HepG2 (cell line): ENCODE measurements at regions not wholly inside any gene's neighbourhood (a gene's known extent, or its start where the extent isn't known, plus 50 kb on each side); places are given as distances from the start of the nearest gene placed in this dataset.

Experiments
- ATAC-seq: fragments of 200-7000 bp; cut with Tn5 transposase; 3 replicates; pipeline ENCODE4 v1.9.1; 2020; ENCODE audit warnings: mild to moderate bottlenecking, moderate library complexity
- BruUV-seq: library from RNA; stranded (reverse); fragments of 400-500 nt; replicated peaks from 2 replicates; lab custom pipeline; 2021; lab: Mats Ljungman, UMichigan
- CTCF ChIA-PET: fragments of 300-600 bp; formaldehyde crosslinking; extraction: SDS; loops from one replicate; lab custom pipeline; 2021; ENCODE audit warnings: low total read pairs, inconsistent platforms, low intra/inter-chr PET ratio; lab: Yijun Ruan, JAX
- POLR2A ChIA-PET: fragments of 350-600 bp; sonication (Branson Sonifier 250); formaldehyde crosslinking; loops from one replicate; lab custom pipeline; 2020; ENCODE audit warnings: antibody characterized with exemption, inconsistent platforms; lab: Yijun Ruan, JAX
- DNase-seq: peaks from one replicate; pipeline ENCODE4 v3.0.0-alpha.2; 2015; ENCODE audit warnings: low spot score
- FAIRE-seq: peaks from 3 replicates; lab custom pipeline; 2011; peaks lifted over from hg19 to GRCh38; lab: Jason Lieb, UNC
- H2AFZ ChIP-seq: one replicate; pipeline ENCODE4 v1.6.1; 2011; ENCODE audit warnings: low read length, inconsistent platforms
- H3K27ac ChIP-seq: fragments of 300-600 bp; 3 replicates; pipeline ENCODE4 v1.8.0; 2011; ENCODE audit warnings: mixed run types, mild to moderate bottlenecking, mixed read lengths, low read length, inconsistent platforms; ENCODE audit not compliant: insufficient read depth; ENCODE audit errors: extremely low read length
- H3K27me3 ChIP-seq, 2 experiments: fragments of 200-600 bp in 1 of 2; 2 replicates in 1 of 2; 3 replicates in 1 of 2; pipeline versions ENCODE4 v1.6.0 to v1.8.0; 2011; ENCODE audit warnings: low read length in 2 of 2, mild to moderate bottlenecking in 2 of 2, moderate library complexity in 2 of 2, inconsistent platforms in 1 of 2; ENCODE audit not compliant: insufficient read depth in 2 of 2, control insufficient read depth in 1 of 2
- H3K36me3 ChIP-seq, 2 experiments: fragments of 200-600 bp in 1 of 2; replicated peaks in 1 of 2; 2 replicates in 1 of 2; 3 replicates in 1 of 2; pipeline versions ENCODE4 v1.5.1 to v1.8.0; 2011; ENCODE audit warnings: low read length in 2 of 2, inconsistent platforms in 1 of 2; ENCODE audit not compliant: insufficient read depth in 2 of 2, control insufficient read depth in 1 of 2
- H3K4me1 ChIP-seq: 2 replicates; pipeline ENCODE4 v1.5.1; 2012; ENCODE audit warnings: low read length, inconsistent platforms; ENCODE audit not compliant: insufficient read depth
- H3K4me2 ChIP-seq: 2 replicates; pipeline ENCODE4 v1.6.0; 2011; ENCODE audit warnings: low read depth, low read length, inconsistent platforms
- H3K4me3 ChIP-seq, 3 experiments: fragments of 200-600 bp in 1 of 3; sonication (generic), shearing (Covaris generic) in 1 of 3; replicated peaks in 1 of 3; 2 replicates each; pipeline ENCODE4 v1.5.1; 2011 to 2016; ENCODE audit warnings: low read length in 3 of 3, inconsistent platforms in 2 of 3, low read depth in 2 of 3, mild to moderate bottlenecking in 2 of 3, control low read depth in 1 of 3, mixed read lengths in 1 of 3; ENCODE audit not compliant: insufficient read depth in 1 of 3
- H3K79me2 ChIP-seq: one replicate; pipeline ENCODE4 v1.6.1; 2011; ENCODE audit warnings: low read length, inconsistent platforms; ENCODE audit not compliant: insufficient read depth
- H3K9ac ChIP-seq: 2 replicates; pipeline ENCODE4 v1.6.0; 2011; ENCODE audit warnings: mild to moderate bottlenecking, low read depth, low read length, inconsistent platforms; ENCODE audit not compliant: insufficient read depth
- H3K9me3 ChIP-seq: 2 replicates; pipeline ENCODE4 v1.5.1; 2012; ENCODE audit warnings: mild to moderate bottlenecking, low read length
- H4K20me1 ChIP-seq: 2 replicates; pipeline ENCODE4 v1.6.0; 2011; ENCODE audit warnings: inconsistent platforms, mild to moderate bottlenecking, low read length, moderate library complexity; ENCODE audit not compliant: insufficient read depth
- ATF1 ChIP-seq: IDR thresholded peaks from 2 replicates; pipeline ENCODE4 v1.6.1; 2016; ENCODE audit warnings: mild to moderate bottlenecking, control low read depth
- CREB1 ChIP-seq, 2 experiments: fragments of 450-650 bp in 1 of 2; IDR thresholded peaks; 2 replicates each; pipeline ENCODE4 v1.6.1; 2016 to 2017; ENCODE audit warnings: control low read depth in 1 of 2, mild to moderate bottlenecking in 1 of 2, missing compliant biosample characterization in 1 of 2, missing genetic modification characterization in 1 of 2
- DNMT3B ChIP-seq: conservative IDR thresholded peaks from 2 replicates; pipeline ENCODE4 v1.6.1; 2016; ENCODE audit warnings: missing biosample characterization, control low read depth
- HNF1B ChIP-seq: sonication (generic); formaldehyde crosslinking; IDR thresholded peaks from 2 replicates; pipeline ENCODE4 v1.5.1; 2020; ENCODE audit warnings: mild to moderate bottlenecking, moderate library complexity, missing genetic modification reagents
- PCBP1 ChIP-seq: fragments of 200-400 bp; formaldehyde crosslinking; IDR thresholded peaks from 2 replicates; pipeline ENCODE4 v1.6.1; 2017; ENCODE audit warnings: mild to moderate bottlenecking, low read depth, low read length, borderline replicate concordance
- REL ChIP-seq: sonication (generic); formaldehyde crosslinking; conservative IDR thresholded peaks from 2 replicates; pipeline ENCODE4 v1.8.0; 2022; ENCODE audit warnings: mild to moderate bottlenecking, missing genetic modification reagents, moderate library complexity
- SMAD3 ChIP-seq: sonication (generic); formaldehyde crosslinking; IDR thresholded peaks from 2 replicates; pipeline ENCODE4 v1.4.0; 2020; ENCODE audit warnings: missing genetic modification reagents
- SRSF4 ChIP-seq: fragments of 200-400 bp; formaldehyde crosslinking; IDR thresholded peaks from one replicate; pipeline ENCODE4 v1.6.1; 2018; ENCODE audit warnings: mild to moderate bottlenecking, low read depth, low read length, moderate library complexity; ENCODE audit not compliant: poor library complexity, severe bottlenecking
- TCF7 ChIP-seq: sonication (generic); IDR thresholded peaks from 2 replicates; pipeline ENCODE4 v1.6.1; 2016; ENCODE audit warnings: antibody characterized with exemption, low read depth
- U2AF1 ChIP-seq: fragments of 200-400 bp; formaldehyde crosslinking; optimal IDR thresholded peaks from 2 replicates; pipeline ENCODE3; 2017; ENCODE audit warnings: mild to moderate bottlenecking, low read depth, low read length
- ZNF138 ChIP-seq: sonication (generic); formaldehyde crosslinking; IDR thresholded peaks from 2 replicates; pipeline ENCODE4 v1.5.0; 2020; ENCODE audit warnings: mild to moderate bottlenecking, low read depth, missing genetic modification reagents
- ZNF143 ChIP-seq: sonication (generic); formaldehyde crosslinking; IDR thresholded peaks from 2 replicates; pipeline ENCODE4 v1.4.0; 2020; ENCODE audit warnings: missing genetic modification reagents
- ZNF274 ChIP-seq: sonication (generic); formaldehyde crosslinking; IDR thresholded peaks from 2 replicates; pipeline ENCODE4 v1.5.1; 2020; ENCODE audit warnings: mild to moderate bottlenecking, missing genetic modification reagents
- ZNF343 ChIP-seq: sonication (generic); formaldehyde crosslinking; IDR thresholded peaks from 2 replicates; pipeline ENCODE4 v1.4.0; 2020; ENCODE audit warnings: mild to moderate bottlenecking, missing genetic modification reagents
- WGBS: methylation state at CpG from one replicate; pipeline ENCODE4 v1.1.6; 2017; ENCODE audit warnings: low lambda C conversion rate; 5-methylcytosine and 5-hydroxymethylcytosine counted together
- in situ Hi-C: cut with HindIII; loops from 2 replicates; pipeline ENCODE4 v1.10.0; 2017; ENCODE audit warnings: low pct_unique_long_range_greater_than_20kb; ENCODE audit not compliant: extremely low pct_ligation_motif_present
- intact Hi-C: fragments of 100-400 bp; cut with micrococcal nuclease; formaldehyde crosslinking; loops from one replicate; pipeline ENCODE4 v1.10.0; 2022; ENCODE audit not compliant: unreplicated experiment
- TF ChIP-seq, protein P1 (sequence below): sonication (generic); formaldehyde crosslinking; IDR thresholded peaks from 2 replicates; pipeline ENCODE4 v1.4.0; 2020; ENCODE audit warnings: missing genetic modification reagents
- TF ChIP-seq, protein P2 (sequence below): IDR thresholded peaks from 2 replicates; pipeline ENCODE4 v1.6.1; 2016

DNA sequence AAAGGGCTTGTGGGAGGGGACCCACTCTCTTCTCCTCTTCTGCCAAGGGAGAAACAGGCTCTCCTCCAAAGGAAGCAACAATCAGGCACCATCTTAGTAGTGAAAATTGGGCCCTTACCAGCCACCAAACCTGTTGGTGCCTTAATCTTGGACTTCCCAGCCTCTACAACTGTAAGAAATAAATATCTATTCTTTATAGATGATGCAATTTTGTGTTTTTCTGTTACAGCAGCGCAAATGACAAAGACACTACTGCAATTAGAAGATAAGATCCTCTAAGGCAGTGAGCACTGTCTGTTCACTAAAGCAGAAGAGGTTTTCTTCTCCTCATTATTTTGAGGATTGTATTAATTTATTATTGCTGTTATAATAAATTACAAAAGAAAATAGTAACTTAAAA is 691.4 kb upstream of the CCDC179 start:
- no peak overlapping the region for H2AFZ ChIP-seq
- no peaks in the 10 kb centered on the region for H3K9me3 ChIP-seq
- no peaks in the 10 kb centered on the region for H4K20me1 ChIP-seq
- ChIA-PET POLR2A (no interaction called here), CTCF (no interaction called here)
- 13% methylated on average over 1 of the region's 1 CpG for WGBS
- no peaks in the 10 kb centered on the region for H3K4me1 ChIP-seq
- DNase-seq (no peak), ATAC-seq (no peak), FAIRE-seq (no peak)
- in situ Hi-C loops = no loop called here
- H3K9ac ChIP-seq = no peak overlapping the region
- H3K4me2 ChIP-seq = no peak overlapping the region
- no peak overlapping the region for H3K27ac ChIP-seq
- no TSS peak for BruUV-seq
- no peaks in the 10 kb centered on the region for H3K27me3 ChIP-seq
- TF ChIP-seq ZNF138 = no peak
- TF ChIP-seq ZNF143 = no peak
- no peak for TF ChIP-seq TCF7
- no peak for TF ChIP-seq REL (CRISPR knock-in tag)
- no peak for TF ChIP-seq HNF1B (CRISPR knock-in tag)
- no peak for TF ChIP-seq SMAD3
- TF ChIP-seq PCBP1 = no peak
- TF ChIP-seq U2AF1 = no peak
- TF ChIP-seq SRSF4 = no peak
- no peak for TF ChIP-seq ZNF343 (CRISPR knock-in tag)
- TF ChIP-seq CREB1 (IDR thresholded peaks at IDR 0.05) = no peak
- no peak for TF ChIP-seq CREB1 (CRISPR knock-in tag; IDR thresholded peaks at IDR 0.05)
- TF ChIP-seq ZNF274 (CRISPR knock-in tag) = no peak
- TF ChIP-seq, protein P1, sequence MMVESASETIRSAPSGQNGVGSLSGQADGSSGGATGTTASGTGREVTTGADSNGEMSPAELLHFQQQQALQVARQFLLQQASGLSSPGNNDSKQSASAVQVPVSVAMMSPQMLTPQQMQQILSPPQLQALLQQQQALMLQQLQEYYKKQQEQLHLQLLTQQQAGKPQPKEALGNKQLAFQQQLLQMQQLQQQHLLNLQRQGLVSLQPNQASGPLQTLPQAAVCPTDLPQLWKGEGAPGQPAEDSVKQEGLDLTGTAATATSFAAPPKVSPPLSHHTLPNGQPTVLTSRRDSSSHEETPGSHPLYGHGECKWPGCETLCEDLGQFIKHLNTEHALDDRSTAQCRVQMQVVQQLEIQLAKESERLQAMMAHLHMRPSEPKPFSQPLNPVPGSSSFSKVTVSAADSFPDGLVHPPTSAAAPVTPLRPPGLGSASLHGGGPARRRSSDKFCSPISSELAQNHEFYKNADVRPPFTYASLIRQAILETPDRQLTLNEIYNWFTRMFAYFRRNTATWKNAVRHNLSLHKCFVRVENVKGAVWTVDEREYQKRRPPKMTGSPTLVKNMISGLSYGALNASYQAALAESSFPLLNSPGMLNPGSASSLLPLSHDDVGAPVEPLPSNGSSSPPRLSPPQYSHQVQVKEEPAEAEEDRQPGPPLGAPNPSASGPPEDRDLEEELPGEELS (CRISPR knock-in tag) = no peak
- no peak for TF ChIP-seq DNMT3B (CRISPR knock-in tag)
- TF ChIP-seq, protein P2, sequence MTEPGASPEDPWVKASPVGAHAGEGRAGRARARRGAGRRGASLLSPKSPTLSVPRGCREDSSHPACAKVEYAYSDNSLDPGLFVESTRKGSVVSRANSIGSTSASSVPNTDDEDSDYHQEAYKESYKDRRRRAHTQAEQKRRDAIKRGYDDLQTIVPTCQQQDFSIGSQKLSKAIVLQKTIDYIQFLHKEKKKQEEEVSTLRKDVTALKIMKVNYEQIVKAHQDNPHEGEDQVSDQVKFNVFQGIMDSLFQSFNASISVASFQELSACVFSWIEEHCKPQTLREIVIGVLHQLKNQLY (CRISPR knock-in tag) = no peak
- TF ChIP-seq ATF1 (CRISPR knock-in tag) = no peak
- intact Hi-C loops = no loop called here
- no peaks in the 10 kb centered on the region for H3K79me2 ChIP-seq
- no peak overlapping the region for H3K4me3 ChIP-seq
- H3K36me3 ChIP-seq = no peaks in the 10 kb centered on the region
